ENCODE measurements at regions not wholly inside any gene's neighbourhood (a gene's known extent, or its start where the extent isn't known, plus 50 kb on each side); places are given as distances from the start of the nearest gene placed in this dataset.

DNA sequence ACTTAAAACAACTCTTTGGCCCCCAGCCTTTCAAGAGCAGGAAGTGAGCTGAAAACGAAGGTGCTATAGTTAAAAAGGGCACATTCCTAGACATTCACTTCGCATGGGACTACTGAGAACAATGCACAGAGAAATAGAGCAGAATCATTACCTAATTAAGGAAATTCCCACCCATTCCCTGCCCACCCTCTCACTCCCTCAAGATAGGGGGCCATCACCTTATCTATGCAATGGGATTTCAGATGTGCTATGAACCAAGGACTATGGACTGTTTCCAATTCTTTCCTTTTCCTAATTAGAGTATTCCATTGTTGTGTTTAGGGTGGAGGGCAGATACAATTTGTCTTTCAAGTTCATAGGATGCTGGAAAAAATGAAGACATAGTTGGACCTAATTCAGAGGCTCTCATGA lies 476.8 kb downstream of the CETN3 start:
- intact Hi-C loops (cut with DNase I; ENCODE audit: low total_unique reads): no loop called here
- 62% methylated on average over 2 of the region's 2 CpGs for WGBS, 2 donors
- H3K4me3 ChIP-seq (ENCODE audit: low read depth, poor library complexity, severe bottlenecking): no peak overlapping the region
- no peak for DNase-seq (ENCODE audit: low spot score in 2 of 2)
- TF ChIP-seq, protein P1, sequence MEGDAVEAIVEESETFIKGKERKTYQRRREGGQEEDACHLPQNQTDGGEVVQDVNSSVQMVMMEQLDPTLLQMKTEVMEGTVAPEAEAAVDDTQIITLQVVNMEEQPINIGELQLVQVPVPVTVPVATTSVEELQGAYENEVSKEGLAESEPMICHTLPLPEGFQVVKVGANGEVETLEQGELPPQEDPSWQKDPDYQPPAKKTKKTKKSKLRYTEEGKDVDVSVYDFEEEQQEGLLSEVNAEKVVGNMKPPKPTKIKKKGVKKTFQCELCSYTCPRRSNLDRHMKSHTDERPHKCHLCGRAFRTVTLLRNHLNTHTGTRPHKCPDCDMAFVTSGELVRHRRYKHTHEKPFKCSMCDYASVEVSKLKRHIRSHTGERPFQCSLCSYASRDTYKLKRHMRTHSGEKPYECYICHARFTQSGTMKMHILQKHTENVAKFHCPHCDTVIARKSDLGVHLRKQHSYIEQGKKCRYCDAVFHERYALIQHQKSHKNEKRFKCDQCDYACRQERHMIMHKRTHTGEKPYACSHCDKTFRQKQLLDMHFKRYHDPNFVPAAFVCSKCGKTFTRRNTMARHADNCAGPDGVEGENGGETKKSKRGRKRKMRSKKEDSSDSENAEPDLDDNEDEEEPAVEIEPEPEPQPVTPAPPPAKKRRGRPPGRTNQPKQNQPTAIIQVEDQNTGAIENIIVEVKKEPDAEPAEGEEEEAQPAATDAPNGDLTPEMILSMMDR (IDR thresholded peaks at IDR 0.05): no peak
- no peak for TF ChIP-seq POLR2A (IDR thresholded peaks at IDR 0.05)

DNA sequence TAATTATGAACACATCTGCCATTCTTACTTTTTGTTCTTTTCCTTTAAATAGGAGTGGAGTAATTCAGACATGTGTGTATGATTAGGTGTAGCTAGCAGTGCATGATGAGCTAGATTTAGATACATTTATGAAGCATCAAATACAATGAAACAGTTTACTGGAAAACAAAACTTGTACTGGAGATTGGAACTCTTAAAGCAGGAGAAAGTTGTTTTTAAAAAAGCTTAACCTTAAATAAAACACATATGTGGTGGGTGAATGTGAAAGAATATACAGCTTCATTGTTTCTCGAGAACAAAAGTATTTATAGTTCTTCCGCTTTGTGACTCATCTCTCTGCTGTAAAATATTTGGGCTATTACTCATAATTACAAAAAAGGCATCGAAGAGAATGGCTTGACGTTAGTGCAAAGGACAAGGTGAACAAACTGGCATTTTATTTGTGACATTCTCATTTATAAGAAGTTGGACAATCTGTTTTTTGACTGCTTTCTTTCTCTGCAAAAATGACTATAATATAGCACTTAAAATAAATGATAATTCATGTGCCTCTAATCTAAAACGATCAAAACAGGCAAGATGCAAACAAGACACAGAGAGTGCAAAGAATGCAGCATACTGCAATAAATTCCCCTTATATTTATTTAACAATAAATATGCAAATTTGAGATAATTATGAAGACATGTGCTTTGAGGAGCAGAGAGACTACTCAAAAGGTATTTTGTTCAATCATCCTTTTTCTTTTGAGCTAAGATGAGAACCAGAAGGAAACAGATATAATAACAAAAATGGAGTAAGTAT lies 478.8 kb downstream of the CETN3 start:
- WGBS, 2 donors: 15% methylated on average over 5 of the region's 5 CpGs
- TF ChIP-seq, protein P1 (IDR thresholded peaks at IDR 0.05): no peak
- TF ChIP-seq POLR2A (IDR thresholded peaks at IDR 0.05): no peak
- no peak for DNase-seq (ENCODE audit: low spot score in 2 of 2)

DNA sequence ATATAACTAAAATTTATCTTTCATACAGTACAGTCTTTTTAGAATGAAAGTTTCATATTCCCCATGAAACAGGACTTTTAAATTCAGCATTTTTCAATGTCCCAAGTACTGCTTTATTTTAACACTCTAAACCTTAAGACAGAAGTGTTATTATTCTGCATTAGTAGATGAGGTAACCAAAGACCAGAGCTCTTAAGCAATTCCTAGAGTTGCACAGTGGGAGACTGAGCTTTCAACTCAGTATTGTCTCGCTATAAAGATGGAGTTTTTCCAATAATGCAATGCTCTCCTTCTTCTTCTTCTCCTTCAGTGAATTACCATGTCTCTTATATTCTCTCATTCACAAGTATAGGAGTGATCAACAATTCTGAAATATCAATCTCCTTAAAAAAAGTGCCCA lies 479.7 kb downstream of the CETN3 start:
- TF ChIP-seq POLR2A (IDR thresholded peaks at IDR 0.05): no peak
- TF ChIP-seq, protein P1 (IDR thresholded peaks at IDR 0.05): no peak
- no peak overlapping the region for H3K4me3 ChIP-seq (ENCODE audit: low read depth, poor library complexity, severe bottlenecking)
- WGBS, 2 donors: 78 to 87% methylated on average over 1 of the region's 1 CpG
- intact Hi-C loops (cut with DNase I; ENCODE audit: low total_unique reads): no loop called here
- no peak for DNase-seq (ENCODE audit: low spot score in 2 of 2)

More for the DNA sequence above, 478.8 kb downstream of the CETN3 start:
- no peak overlapping the region for H3K4me3 ChIP-seq (ENCODE audit: low read depth, poor library complexity, severe bottlenecking)
- intact Hi-C loops (cut with DNase I; ENCODE audit: low total_unique reads): no loop called here

DNA sequence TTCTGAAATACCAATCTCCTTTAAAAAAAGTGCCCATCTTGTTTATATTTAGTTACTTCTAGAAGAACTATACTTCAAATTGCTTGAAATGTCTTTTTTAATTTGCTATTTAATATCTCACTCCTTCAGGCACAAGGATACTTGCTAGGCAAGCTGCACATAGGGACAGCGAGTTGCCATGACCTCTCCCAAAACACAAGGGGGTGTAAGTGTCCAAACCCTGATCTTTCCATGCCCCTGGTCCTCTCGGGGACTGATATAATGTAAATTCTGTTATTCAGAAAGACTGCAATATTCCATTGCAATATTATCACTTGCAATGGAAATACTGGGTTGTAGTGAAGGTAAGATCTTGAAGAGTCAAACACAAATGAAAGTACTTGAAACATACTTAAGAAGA lies 480.4 kb downstream of the CETN3 start:
- H3K4me3 ChIP-seq (ENCODE audit: low read depth, poor library complexity, severe bottlenecking): no peak overlapping the region
- intact Hi-C loops (cut with DNase I; ENCODE audit: low total_unique reads): no loop called here
- DNase-seq (ENCODE audit: low spot score in 2 of 2): no peak
- WGBS, 2 donors: 75 to 79% methylated on average over 2 of the region's 2 CpGs
- TF ChIP-seq, protein P1 (IDR thresholded peaks at IDR 0.05): no peak
- no peak for TF ChIP-seq POLR2A (IDR thresholded peaks at IDR 0.05)

DNA sequence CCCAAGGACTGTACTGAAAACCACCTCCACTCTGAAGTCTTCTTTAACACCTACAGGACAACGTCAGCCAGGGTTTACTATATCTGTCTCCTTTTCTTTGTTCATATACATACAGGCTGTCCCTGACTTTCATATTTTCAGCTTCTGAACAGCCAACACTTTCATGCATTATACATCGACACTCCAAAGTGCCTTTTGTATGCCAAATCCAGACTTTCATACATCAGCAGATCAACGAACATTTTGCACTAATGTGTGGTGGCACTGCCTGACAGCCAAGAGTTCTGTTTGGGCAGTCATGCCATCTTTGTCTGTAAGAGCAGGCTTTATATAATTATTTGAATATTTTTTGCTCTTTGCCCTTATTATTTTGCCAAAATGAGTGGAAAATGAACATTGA lies 487.4 kb downstream of the CETN3 start:
- intact Hi-C loops (cut with DNase I; ENCODE audit: low total_unique reads): no loop called here
- WGBS, 2 donors: 87 to 92% methylated on average over 3 of the region's 3 CpGs
- no peak overlapping the region for H3K4me3 ChIP-seq (ENCODE audit: low read depth, poor library complexity, severe bottlenecking)
- DNase-seq (ENCODE audit: low spot score in 2 of 2): no peak
- no peak for TF ChIP-seq POLR2A (IDR thresholded peaks at IDR 0.05)
- TF ChIP-seq, protein P1 (IDR thresholded peaks at IDR 0.05): no peak

DNA sequence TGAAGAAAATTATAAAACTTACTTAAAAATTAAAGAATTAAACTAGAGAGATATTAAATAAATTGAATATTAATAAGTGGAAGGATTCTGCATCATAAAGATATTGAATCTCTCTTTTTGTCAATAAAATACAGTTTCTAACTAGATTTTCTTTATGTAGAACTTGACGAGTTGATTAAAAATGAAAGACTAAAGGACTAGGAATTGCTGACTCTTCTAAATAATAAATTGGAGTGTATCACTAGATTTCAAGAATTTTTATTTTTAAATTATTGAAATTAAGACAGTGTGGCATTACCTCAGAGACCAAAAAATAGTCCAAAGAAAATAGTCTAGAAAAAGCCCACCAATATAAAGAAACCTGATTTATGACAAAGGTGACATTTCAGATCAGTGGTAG lies 492.4 kb downstream of the CETN3 start:
- intact Hi-C loops (cut with DNase I; ENCODE audit: low total_unique reads): no loop called here
- no peak overlapping the region for H3K4me3 ChIP-seq (ENCODE audit: low read depth, poor library complexity, severe bottlenecking)
- TF ChIP-seq, protein P1 (IDR thresholded peaks at IDR 0.05): no peak
- no peak for TF ChIP-seq POLR2A (IDR thresholded peaks at IDR 0.05)
- 97 to 100% methylated on average over 1 of the region's 1 CpG for WGBS, 2 donors
- DNase-seq (ENCODE audit: low spot score in 2 of 2): no peak
